ENCODE measurements at regions not wholly inside any gene's neighbourhood (a gene's known extent, or its start where the extent isn't known, plus 50 kb on each side); places are given as distances from the start of the nearest gene placed in this dataset.

DNA sequence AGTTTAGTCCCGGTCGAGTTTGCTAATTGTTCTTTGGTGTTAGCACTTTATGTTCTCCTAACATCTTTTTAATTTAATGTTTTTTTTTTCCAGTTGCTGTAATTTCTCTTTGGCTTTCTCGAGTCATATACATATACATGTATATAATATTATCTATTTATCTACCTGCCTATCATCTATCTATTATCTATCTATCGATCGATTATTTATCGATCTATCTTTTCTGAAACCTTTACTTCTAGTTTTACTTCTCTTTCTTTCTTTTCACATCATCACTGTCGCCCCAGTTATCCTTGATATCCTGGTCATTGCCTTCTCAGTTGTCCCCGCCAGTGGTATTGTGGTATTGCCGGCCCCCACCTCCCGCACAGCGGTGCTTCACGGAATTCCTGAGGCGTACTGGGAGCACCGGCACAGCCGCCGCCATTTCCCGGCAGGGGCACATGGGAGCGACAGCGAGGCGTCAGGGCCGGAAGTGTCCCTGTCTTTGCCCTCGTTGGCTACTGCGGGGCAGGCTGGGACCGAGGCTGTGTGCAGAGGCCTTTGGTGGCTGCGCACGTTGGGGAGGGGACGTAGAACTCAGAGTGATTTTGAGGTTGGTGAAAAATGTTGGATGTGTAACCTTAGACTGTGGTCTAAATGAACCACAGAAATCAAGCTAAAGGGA lies 101.1 kb downstream of the NUF2 start:
- no peak overlapping the region for H3K4me3 ChIP-seq (replicated peaks; ENCODE audit: low read depth, low read length)
- DNase-seq (ENCODE audit: extremely low read depth, low read depth), result no peak
- TF ChIP-seq, protein P1, sequence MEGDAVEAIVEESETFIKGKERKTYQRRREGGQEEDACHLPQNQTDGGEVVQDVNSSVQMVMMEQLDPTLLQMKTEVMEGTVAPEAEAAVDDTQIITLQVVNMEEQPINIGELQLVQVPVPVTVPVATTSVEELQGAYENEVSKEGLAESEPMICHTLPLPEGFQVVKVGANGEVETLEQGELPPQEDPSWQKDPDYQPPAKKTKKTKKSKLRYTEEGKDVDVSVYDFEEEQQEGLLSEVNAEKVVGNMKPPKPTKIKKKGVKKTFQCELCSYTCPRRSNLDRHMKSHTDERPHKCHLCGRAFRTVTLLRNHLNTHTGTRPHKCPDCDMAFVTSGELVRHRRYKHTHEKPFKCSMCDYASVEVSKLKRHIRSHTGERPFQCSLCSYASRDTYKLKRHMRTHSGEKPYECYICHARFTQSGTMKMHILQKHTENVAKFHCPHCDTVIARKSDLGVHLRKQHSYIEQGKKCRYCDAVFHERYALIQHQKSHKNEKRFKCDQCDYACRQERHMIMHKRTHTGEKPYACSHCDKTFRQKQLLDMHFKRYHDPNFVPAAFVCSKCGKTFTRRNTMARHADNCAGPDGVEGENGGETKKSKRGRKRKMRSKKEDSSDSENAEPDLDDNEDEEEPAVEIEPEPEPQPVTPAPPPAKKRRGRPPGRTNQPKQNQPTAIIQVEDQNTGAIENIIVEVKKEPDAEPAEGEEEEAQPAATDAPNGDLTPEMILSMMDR (IDR thresholded peaks at IDR 0.05; ENCODE audit: low read depth, low read length, missing control alignments), result no peak

DNA sequence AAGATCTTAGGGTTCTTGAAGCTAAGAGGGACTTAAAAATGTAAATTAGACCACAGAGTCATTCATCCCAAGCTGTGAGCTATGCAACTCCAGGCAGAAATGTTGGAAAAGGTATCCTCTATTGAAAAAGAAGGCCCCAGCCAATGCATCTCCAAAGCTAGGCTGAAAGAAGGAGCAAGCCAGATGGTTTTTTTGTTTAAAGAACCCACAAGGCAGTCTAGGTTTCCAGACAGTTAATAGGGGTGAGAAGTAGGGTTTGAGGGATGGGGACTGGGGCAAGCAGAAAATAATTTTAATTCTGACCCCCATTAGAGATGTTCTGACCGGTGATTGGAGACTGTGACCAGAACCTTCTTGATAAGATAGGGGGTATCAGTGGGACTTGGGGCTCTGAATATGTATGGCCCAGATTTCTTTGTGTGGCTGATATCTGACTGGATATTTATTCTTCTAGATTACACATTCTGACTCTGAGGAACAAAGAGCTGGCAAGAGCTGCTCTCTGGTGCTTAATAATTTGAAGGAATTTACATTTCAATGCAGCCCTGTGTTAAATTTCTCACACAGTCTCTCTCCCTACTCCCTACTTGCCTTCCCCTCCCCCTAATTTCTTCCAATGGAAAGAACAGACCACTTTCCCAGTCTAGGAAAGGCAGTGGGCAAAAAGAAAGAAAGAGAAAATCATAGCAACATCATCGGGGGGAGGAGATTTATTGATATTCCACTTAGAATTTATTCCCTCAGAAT lies 104.9 kb downstream of the NUF2 start:
- TF ChIP-seq, protein P1 (IDR thresholded peaks at IDR 0.05; ENCODE audit: low read depth, low read length, missing control alignments), result no peak
- no peak overlapping the region for H3K4me3 ChIP-seq (replicated peaks; ENCODE audit: low read depth, low read length)
- DNase-seq (ENCODE audit: extremely low read depth, low read depth), result no peak

DNA sequence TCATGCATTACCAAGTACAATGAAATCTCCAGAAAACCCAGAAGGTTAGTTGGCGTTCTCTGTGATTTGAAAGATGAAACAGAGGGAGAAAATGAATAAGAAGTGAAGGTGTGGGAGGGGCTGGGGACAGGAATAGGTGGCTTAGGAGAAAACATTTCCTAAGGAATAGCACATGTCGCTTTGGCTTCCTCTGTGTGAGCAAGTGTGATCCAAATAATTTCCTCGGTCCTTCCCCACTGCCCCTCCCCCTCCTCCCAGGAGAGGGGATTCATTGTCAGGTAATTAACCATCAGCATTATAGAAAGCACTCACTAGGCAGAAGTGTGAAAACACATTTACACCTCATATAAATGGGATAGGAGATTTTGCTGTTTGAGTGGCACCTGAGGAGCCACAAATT lies 105.5 kb downstream of the NUF2 start:
- TF ChIP-seq, protein P1 (IDR thresholded peaks at IDR 0.05; ENCODE audit: low read depth, low read length, missing control alignments), result no peak
- no peak for DNase-seq (ENCODE audit: extremely low read depth, low read depth)

DNA sequence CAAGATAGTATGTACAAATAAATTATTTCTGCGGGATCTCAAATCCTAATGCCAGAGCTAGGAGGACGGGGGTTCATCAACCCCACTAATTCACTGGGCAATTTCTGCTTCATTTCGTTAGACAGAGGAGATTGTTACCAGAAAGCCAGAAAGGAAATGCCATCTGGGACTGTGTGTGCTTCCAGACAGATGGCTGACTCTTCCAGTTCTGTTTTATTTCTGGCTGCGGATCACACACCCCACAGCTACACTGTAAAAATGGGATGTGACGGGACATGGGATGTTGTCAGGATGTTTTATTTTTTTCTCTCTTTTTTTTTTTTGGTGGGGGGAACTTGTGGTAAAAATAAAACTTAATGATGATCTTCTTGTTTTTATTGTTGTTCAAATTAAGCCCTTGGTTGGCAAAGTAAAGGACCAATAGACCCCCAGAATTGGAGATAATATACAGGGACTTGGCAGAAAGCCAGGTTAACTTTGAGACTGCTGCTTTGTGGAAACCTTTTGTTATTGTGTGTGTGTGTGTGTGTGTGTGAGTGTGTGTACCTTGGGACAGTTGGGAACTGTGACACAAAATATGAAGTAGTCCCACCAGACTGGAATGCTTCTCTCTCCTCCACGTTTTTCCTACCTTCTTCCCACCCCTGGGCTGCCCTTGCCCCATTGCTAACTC lies 114.5 kb downstream of the NUF2 start:
- no peak overlapping the region for H3K4me3 ChIP-seq (replicated peaks; ENCODE audit: low read depth, low read length)
- DNase-seq (ENCODE audit: extremely low read depth, low read depth), result no peak
- TF ChIP-seq, protein P1 (IDR thresholded peaks at IDR 0.05; ENCODE audit: low read depth, low read length, missing control alignments), result no peak

More for the DNA sequence above, 105.5 kb downstream of the NUF2 start:
- no peak overlapping the region for H3K4me3 ChIP-seq (replicated peaks; ENCODE audit: low read depth, low read length)

DNA sequence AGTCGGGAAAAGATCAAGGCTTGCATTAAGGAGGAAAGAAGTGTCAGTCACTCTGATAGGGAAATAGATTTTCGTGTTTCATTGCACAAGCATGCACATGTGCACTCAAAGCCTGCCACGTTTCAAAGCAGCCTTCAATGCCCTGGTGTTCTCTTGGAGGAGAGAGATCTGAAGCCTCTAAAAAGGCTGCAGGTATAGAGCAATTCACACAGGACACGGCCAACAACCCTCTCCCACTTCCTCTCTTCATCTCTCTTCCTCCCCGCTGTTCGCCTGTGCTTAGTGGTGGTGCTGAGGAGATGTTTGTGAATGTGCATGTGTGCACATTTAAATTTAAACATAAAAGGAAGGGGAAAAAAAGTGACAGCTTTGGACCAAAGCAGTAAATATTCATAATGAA lies 117.7 kb downstream of the NUF2 start:
- TF ChIP-seq, protein P1 (IDR thresholded peaks at IDR 0.05; ENCODE audit: low read depth, low read length, missing control alignments), result no peak
- DNase-seq (ENCODE audit: extremely low read depth, low read depth), result no peak
- H3K4me3 ChIP-seq (replicated peaks; ENCODE audit: low read depth, low read length), result no peak overlapping the region

DNA sequence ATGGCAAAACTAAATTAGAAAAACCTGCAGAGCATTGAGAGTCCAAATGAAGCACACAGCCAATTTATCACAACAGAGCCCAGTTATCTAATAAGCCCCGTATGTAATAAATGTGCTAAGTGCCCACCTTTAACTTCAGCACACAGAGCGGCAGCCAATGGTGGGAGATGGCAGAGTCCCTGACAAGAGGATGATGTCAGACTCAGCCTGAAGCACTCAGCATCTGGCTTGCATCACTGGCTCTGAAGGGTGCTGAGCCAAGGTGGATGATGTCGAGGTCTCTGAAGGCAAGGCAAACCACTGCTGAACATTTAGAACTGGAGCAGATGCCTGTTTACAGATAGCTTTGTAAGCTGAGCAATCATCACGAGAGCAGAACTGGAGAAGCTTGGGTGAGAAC lies 118.3 kb downstream of the NUF2 start:
- TF ChIP-seq, protein P1 (IDR thresholded peaks at IDR 0.05; ENCODE audit: low read depth, low read length, missing control alignments), result no peak
- no peak overlapping the region for H3K4me3 ChIP-seq (replicated peaks; ENCODE audit: low read depth, low read length)
- no peak for DNase-seq (ENCODE audit: extremely low read depth, low read depth)
